HUES6 (cell line): ENCODE measurements at regions not wholly inside any gene's neighbourhood (a gene's known extent, or its start where the extent isn't known, plus 50 kb on each side); places are given as distances from the start of the nearest gene placed in this dataset.
A peak's percentile ranks its signal among the peaks of the same experiment; 100 is the strongest.

Experiments used
- H3K27ac ChIP-seq: 2 replicates; pipeline ENCODE4 v1.7.0; 2013; ENCODE audit warnings: low read depth, mild to moderate bottlenecking, low read length, inconsistent platforms
- H3K27me3 ChIP-seq: 2 replicates; pipeline ENCODE4 v1.6.1; 2013; ENCODE audit warnings: low read length; ENCODE audit not compliant: control insufficient read depth, insufficient read depth
- H3K36me3 ChIP-seq: 2 replicates; pipeline ENCODE4 v1.6.1; 2013; ENCODE audit warnings: low read length; ENCODE audit not compliant: control insufficient read depth, insufficient read depth
- H3K4me1 ChIP-seq: 2 replicates; pipeline ENCODE4 v1.6.1; 2013; ENCODE audit warnings: low read length; ENCODE audit not compliant: control insufficient read depth, insufficient read depth
- H3K4me3 ChIP-seq: 2 replicates; pipeline ENCODE4 v1.5.1; 2013; ENCODE audit warnings: low read depth, low read length
- H3K9ac ChIP-seq: one replicate; pipeline ENCODE4 v1.6.1; 2013; ENCODE audit warnings: mild to moderate bottlenecking, low read length
- H3K9me3 ChIP-seq: 2 replicates; pipeline ENCODE4 v1.6.1; 2013; ENCODE audit warnings: low read depth, low read length; ENCODE audit not compliant: control insufficient read depth, insufficient read depth

DNA sequence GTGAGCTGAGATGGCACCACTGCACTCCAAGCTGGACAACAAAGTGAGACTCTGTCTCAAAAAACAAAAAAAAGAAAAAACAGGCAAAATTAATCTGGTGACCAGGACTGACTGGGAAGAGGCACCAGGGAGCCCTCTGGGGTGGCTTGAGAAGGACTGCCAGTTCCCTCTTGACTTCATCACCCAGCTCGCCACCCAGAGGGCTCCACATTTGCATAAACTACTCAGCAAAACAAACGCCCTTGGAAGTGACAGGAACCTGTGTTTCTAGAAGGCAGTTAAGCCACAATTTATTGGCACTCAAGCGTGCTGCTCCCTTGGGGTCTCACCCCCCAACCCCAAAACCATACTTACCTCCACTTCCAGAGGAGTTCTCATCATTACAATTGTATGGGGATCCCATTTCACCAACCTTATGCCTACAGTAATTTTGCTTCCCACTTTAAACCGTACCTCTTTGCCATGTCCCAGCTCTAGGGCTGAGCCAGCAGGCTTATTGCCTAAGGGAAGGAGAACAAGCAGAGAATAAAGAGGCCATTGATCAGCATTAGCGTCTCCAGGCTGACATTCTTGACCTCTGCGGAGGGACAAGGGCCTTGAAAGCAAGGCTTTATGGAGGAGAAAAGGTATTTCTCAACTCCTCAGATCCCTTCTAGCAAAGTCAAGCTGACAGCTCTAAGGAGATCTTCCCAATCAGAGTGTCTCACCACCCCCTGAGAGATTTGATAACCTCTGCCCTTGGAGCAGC is 357.4 kb downstream of the SHQ1 start:
- H3K27me3 ChIP-seq, result no peaks in the 10 kb centered on the region
- H3K36me3 ChIP-seq, result no peaks in the 10 kb centered on the region
- H3K9ac ChIP-seq, result no peak overlapping the region
- no peak overlapping the region for H3K27ac ChIP-seq
- H3K4me1 ChIP-seq, result peaks cover 48% of the 10 kb centered on the region
- H3K4me3 ChIP-seq, result no peak overlapping the region
- peaks cover 7% of the 10 kb centered on the region; the same call in 1 of the 2 replicates for H3K9me3 ChIP-seq

- peaks cover 48% of the 10 kb centered on the region for H3K4me1 ChIP-seq
- no peak overlapping the region for H3K9ac ChIP-seq
- no peak overlapping the region for H3K4me3 ChIP-seq
- H3K9me3 ChIP-seq, result peaks cover 7% of the 10 kb centered on the region; the same call in 1 of the 2 replicates
- H3K27me3 ChIP-seq, result no peaks in the 10 kb centered on the region
- no peaks in the 10 kb centered on the region for H3K36me3 ChIP-seq
- no peak overlapping the region for H3K27ac ChIP-seq
Measured at GRCh38 chr3:72489901-72490300, 358.3 kb downstream of the SHQ1 start.

- 0 out of 2 replicates have a peak overlapping the region, but pooled peaks have one; percentile 15 for H3K27ac ChIP-seq
- no peaks in the 10 kb centered on the region for H3K36me3 ChIP-seq
- no peak overlapping the region for H3K4me3 ChIP-seq
- peaks cover 48% of the 10 kb centered on the region for H3K4me1 ChIP-seq
- peak overlapping the region; percentile 28 for H3K9ac ChIP-seq
- 0 out of 2 replicates have a peak, but pooled peaks cover 1% of the 10 kb centered on the region for H3K9me3 ChIP-seq
- no peaks in the 10 kb centered on the region for H3K27me3 ChIP-seq
Measured at GRCh38 chr3:72488738-72489035, 359.6 kb downstream of the SHQ1 start.

DNA sequence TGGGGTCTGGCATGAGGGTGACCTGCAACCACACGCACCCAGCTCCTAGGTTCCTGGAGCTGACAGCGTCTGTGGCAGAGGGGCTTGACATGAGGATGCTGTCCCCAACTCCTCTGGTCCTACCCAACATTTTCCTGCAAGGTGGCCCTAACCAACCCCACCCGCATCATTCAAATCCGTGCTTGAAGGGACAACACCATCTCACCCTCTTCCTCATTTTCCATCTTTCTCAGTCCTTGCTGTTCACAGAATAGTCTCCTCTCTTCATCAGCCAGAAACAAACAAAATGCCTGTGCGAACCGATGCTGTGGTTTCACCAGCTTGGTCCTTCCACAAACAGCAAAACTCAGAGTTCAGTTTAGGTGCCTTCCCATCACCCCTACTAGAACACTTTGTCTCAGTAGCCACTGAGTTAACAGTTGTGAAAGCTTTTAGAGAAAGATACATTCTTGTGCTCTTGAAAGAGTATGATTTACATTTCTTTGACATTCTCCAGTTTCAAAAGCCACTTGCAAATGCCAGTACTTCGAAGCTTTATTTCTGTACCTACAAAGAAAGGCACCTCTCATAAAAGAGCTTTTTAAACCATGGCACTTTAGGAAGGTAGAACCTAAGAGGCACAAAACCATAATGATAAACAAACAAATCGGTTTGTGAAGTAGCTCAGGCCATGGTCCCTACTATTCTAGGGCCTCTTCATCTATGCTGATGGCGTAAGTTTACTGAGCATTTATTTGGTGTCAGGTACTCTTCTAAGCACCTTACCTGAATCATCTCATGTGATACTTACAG is 360.1 kb downstream of the SHQ1 start:
- peak overlapping the region; percentile 28 for H3K9ac ChIP-seq
- no peaks in the 10 kb centered on the region for H3K9me3 ChIP-seq
- 0 out of 2 replicates have a peak overlapping the region, but pooled peaks have one; percentile 15 for H3K27ac ChIP-seq
- peak overlapping the region; percentile 10; the same call in 1 of the 2 replicates for H3K4me3 ChIP-seq
- no peaks in the 10 kb centered on the region for H3K36me3 ChIP-seq
- H3K4me1 ChIP-seq, result peaks cover 50% of the 10 kb centered on the region
- no peaks in the 10 kb centered on the region for H3K27me3 ChIP-seq

DNA sequence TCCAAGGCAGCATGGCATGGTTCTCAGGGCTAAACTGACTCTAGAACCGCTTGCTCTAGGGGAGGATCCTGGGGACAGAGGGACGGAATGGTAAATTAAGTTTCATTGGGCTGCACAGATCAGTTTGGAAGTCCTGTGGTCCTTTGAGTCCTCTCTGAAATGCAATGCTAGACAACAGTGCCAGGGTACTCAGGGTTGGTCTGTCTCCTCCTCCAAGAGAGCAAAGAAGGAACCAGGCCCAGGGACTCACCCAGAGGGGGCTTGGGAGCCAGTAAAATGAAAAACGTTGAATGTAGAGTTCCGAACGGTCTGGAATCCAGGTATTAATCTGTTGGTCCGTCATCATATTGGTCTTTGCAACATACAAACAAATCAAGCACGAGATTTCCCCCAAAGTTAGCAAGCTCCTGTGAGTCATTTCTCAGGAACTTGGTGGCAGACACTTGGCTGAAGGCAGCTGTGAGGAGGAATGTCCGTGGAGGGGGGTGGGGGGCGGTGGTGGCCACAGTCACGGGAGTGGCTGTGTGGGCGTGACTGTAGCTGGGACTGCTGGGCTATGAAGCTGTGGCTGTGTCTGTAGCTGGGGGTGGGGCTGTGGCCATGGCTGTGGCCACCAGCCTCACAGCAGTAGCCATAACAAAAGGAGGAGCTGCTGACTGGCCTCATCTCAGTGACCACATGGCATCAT is 361.0 kb downstream of the SHQ1 start:
- H3K9ac ChIP-seq, result peak overlapping the region; percentile 21
- no peak overlapping the region; the same call in 1 of the 2 replicates for H3K4me3 ChIP-seq
- H3K4me1 ChIP-seq, result peaks cover 55% of the 10 kb centered on the region
- H3K27ac ChIP-seq, result no peak overlapping the region; the same call in 1 of the 2 replicates
- H3K27me3 ChIP-seq, result no peaks in the 10 kb centered on the region
- H3K9me3 ChIP-seq, result no peaks in the 10 kb centered on the region
- H3K36me3 ChIP-seq, result no peaks in the 10 kb centered on the region

- no peaks in the 10 kb centered on the region for H3K36me3 ChIP-seq
- no peak overlapping the region for H3K27ac ChIP-seq
- peaks cover 42% of the 10 kb centered on the region for H3K4me1 ChIP-seq
- H3K27me3 ChIP-seq, result no peaks in the 10 kb centered on the region
- no peak overlapping the region for H3K4me3 ChIP-seq
- H3K9me3 ChIP-seq, result no peaks in the 10 kb centered on the region
- no peak overlapping the region for H3K9ac ChIP-seq
Measured at GRCh38 chr3:72485641-72486040, 362.6 kb downstream of the SHQ1 start.

- H3K27me3 ChIP-seq, result no peaks in the 10 kb centered on the region
- H3K9ac ChIP-seq, result no peak overlapping the region
- no peaks in the 10 kb centered on the region for H3K9me3 ChIP-seq
- H3K36me3 ChIP-seq, result no peaks in the 10 kb centered on the region
- H3K4me3 ChIP-seq, result no peak overlapping the region
- peaks cover 31% of the 10 kb centered on the region for H3K4me1 ChIP-seq
- H3K27ac ChIP-seq, result no peak overlapping the region
Measured at GRCh38 chr3:72483554-72484104, 364.6 kb downstream of the SHQ1 start.

- 0 out of 2 replicates have a peak overlapping the region, but pooled peaks have one; percentile 8 for H3K4me3 ChIP-seq
- peak overlapping the region; percentile 52 for H3K9ac ChIP-seq
- H3K9me3 ChIP-seq, result no peaks in the 10 kb centered on the region
- H3K27me3 ChIP-seq, result no peaks in the 10 kb centered on the region
- peaks cover 22% of the 10 kb centered on the region for H3K4me1 ChIP-seq
- H3K27ac ChIP-seq, result no peak overlapping the region
- no peaks in the 10 kb centered on the region for H3K36me3 ChIP-seq
Measured at GRCh38 chr3:72482589-72483321, 365.5 kb downstream of the SHQ1 start.

GRCh38 chr3:72481542-72481941 is 366.7 kb downstream of the SHQ1 start:
- no peaks in the 10 kb centered on the region for H3K36me3 ChIP-seq

DNA sequence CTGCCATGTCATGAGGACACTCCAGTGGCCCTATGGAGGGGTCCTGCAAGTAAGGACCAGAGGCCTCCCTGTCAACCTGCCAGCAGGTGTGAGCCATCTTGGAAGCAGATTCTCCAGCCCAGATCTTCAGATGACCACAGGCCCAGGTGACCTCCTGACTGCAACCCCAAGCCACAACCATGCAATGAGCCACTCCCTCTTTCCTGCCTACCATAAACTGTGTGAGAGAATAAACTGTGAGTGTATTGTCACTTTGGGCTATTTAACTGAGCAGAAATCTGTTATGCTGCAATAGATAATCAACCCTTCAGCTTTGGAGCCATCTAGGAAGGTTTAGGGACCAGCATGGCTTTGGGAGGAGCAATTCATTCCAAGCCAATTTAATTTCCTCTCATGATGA is 367.9 kb downstream of the SHQ1 start:
- Histone ChIP-seq H3K27ac (no peak overlapping the region), H3K36me3 (no peaks in the 10 kb centered on the region), H3K9me3 (no peaks in the 10 kb centered on the region), H3K4me1 (peaks cover 14% of the 10 kb centered on the region), H3K27me3 (no peaks in the 10 kb centered on the region), H3K9ac (no peak overlapping the region), H3K4me3 (no peak overlapping the region)

More at GRCh38 chr3:72481542-72481941, 366.7 kb downstream of the SHQ1 start:
- Histone ChIP-seq H3K9me3 (no peaks in the 10 kb centered on the region), H3K4me1 (peaks cover 14% of the 10 kb centered on the region), H3K4me3 (no peak overlapping the region), H3K27me3 (no peaks in the 10 kb centered on the region), H3K9ac (no peak overlapping the region), H3K27ac (no peak overlapping the region)
